ENCODE measurements at regions not wholly inside any gene's neighbourhood (a gene's known extent, or its start where the extent isn't known, plus 50 kb on each side); places are given as distances from the start of the nearest gene placed in this dataset.
A peak's percentile ranks its signal among the peaks of the same experiment; 100 is the strongest.
"Not testable (repeated sequence)": the region's sequence is repeated elsewhere in the genome, so short reads cannot be mapped to it uniquely, and the experiment has no call there.

DNA sequence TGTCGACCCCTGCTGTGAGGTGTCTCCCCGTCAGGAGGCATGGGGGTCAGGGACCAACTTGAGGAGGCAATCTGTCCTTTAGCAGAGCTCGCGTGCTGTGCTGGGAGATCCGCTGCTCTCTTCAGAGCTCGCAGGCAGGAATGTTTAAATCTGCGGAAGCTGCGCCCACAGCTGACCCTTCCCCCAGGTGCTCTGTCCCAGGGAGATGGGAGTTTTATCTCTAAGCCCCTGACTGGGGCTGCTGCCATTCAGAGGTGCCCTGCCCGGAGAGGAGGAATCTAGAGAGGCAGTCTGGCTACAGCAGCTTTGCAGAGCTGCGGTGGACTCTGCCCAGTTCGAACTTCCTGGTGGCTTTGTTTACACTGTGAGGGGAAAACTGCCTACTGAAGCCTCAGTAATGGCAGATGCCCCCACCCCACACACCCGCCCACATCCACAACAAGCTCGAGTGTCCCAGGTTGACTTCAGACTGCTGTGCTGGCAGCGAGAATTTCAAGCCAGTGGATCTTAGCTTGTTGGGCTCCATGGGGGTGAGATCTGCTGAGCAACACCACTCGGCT lies 133.1 kb downstream of the CENPC start:
- DNase-seq (ENCODE audit: low spot score): not testable (repeated sequence)

DNA sequence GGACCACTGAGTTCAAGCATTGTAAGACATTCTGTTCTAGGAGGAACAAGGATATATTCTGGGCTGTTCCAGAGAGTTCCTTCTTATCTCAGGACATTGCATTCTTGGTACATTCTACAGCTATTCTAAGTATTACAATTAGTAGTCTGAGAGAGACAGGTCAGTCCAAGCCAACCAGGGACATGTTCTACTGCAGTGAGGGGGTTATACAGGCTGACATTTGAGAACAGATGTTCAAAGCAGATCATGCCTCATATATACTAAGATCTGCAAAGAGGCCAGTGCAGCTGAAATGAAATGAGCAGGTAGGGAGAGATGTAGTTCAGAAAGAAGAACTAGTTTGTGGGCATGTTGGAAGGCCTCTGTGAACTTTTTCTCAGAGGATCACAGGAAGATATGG lies 142.0 kb downstream of the CENPC start:
- no peak for DNase-seq (ENCODE audit: low spot score)

DNA sequence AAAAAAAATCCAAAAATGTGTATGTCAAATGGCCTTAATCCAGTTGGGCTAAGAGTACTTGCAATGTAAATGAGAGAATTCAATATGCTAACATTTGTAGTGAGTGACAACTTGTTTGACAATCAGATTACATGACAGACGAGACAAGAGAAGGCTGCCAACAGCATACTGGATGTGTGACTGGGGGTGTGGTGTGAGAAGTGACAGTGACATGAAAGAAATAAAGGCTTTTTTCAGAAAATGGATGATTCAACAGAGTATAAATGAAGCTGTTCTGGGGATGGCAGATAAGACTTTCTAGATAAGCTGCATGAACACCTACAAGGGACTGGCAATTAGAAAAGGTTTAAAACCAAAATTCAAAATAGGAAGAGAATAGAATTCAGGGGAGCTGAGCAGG lies 143.4 kb downstream of the CENPC start:
- DNase-seq (ENCODE audit: low spot score): no peak

DNA sequence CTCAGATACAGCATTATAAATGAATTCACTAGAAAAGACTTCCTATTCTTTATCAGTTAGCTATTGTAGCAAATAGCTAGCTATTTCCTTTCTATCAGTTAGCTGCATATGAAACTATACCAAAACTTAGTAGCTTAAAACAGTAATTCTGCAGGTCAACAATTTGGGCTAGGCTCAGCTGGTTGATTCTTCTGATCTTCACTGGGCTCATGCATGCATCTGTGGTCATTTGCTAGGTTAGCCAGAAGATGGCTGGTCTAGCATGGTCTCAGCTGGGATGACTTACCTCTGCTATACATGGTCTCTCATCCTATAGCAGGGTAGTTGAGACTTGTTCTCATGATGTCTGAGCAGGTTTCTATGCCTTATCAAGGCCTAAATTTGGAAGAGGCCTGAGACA lies 147.4 kb downstream of the CENPC start:
- DNase-seq (ENCODE audit: low spot score): no peak

DNA sequence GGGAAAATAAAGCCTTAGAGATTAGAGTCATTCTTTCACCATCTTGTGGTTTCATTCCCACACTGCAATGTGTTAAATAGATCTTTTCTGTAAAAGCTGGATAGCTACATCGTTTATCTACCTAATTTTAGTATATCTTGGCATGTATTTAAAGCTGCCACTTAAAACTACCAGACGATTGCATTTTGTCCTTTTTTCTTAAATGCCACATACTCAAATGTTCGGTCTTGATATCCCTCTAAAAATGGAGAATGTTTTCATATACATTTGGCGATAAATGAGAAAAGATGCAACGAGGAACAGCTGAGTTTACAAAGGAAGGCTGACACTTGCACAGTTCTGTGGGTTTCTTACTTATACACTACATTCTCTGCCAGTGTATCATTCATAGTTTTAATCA lies 148.3 kb downstream of the CENPC start:
- DNase-seq (ENCODE audit: low spot score): no peak

GRCh38 chr4:67396008-67396407 lies 149.3 kb downstream of the CENPC start:
- DNase-seq (ENCODE audit: low spot score): no peak

DNA sequence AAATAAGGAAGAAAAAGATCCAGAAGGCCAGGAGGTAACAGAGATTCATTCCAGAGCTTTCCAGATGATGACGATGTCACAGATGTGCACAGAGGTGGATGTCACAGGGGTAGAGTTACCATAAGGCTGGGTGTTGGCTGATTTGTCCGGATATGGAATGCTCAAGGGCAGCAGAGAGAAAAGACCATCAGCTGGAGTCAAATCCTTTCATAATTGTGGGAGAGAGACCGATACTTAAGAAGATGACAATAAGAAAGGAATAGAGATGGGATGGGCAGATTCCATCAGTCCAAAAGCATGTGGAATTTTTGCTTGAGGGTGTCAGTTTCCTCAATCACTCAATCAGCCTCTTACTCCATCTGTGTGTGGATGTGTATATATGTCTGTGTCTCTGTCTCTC lies 150.4 kb downstream of the CENPC start:
- DNase-seq (ENCODE audit: low spot score): no peak

GRCh38 chr4:67393699-67394281 lies 151.5 kb downstream of the CENPC start:
- DNase-seq (ENCODE audit: low spot score): peak; percentile 28

DNA sequence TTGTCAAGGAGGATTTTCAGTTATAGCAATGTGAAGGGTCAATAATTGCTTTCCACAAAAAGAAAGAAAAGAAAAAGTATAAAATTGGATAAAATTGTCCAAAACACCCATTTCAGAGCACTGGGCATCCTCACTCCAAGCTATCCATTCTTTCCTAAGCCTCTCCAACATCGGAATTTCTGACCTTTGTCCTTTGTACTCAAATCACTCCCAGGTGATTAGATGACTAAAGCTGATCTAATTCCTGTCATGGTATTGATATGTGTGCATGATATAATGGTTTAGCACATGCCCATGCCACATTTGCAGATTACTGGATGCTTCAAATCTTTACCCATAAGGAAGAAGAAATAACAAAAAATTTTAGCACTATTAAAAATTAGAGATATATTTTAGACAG lies 152.3 kb downstream of the CENPC start:
- no peak for DNase-seq (ENCODE audit: low spot score)

DNA sequence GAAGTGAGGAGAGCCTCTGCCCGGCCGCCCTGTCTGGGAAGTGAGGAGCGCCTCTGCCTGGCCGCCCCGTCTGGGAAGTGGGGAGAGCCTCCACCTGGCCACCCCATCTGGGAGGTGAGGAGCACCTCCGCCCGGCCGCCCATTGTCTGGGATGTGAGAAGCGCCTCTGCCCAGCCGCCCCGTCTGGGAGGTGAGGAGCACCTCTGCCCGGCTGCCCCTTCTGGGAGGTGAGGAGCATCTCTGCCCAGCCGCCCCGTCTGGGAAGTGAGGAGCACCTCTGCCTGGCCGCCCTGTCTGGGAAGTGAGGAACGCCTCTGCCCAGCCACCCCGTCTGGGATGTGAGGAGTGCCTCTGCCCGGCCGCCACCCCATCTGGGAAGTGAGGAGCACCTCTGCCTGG lies 163.9 kb downstream of the CENPC start:
- not testable (repeated sequence) for DNase-seq (ENCODE audit: low spot score)

DNA sequence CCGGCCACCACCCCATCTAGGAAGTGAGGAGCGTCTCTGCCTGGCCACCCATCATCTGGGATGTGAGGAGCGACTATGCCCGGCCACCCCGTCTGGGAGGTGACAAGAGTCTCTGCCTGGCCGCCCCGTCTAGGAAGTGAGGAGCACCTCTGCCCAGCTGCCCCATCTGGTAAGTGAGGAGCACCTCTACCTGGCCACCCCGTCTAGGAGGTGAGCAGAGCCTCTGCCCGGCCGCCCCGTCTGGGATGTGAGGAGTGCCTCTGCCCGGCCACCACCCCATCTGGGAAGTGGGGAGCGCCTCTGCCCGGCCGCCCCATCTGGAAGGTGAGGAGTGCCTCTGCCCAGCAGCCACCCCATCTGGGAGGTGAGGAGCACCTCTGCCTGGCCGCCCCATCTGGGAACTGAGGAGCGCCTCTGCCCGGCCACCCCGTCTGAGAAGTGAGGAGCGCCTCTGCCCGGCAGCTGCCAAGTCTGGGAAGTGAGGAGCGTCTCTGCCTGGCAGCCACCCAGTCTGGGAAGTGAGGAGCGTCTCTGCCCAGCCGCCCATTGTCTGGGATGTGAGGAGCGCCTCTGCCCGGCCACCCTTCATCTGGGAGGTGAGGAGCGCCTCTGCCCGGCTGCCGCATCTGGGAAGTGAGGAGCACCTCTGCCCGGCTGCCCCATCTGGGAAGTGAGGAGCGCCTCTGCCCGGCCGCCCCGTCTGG lies 164.4 kb downstream of the CENPC start:
- not testable (repeated sequence) for DNase-seq (ENCODE audit: low spot score)

DNA sequence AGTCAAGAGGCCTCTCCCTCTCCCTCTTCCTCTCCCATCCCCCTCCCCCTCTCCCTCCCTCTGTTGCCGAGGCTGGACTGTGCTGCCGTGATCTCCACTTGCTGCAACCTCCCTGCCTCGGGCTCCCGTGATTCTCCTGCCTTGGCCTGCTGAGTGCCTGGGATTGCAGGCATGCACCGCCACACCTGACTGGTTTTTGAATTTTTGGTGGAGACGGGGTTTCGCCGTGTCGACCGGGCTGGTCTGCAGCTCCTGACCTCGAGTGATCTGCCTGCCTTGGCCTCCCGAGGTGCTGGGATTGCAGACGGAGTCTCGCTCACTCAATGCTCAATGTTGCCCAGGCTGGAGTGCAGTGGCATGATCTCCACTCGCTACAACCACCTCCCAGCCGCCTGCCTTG lies 165.1 kb downstream of the CENPC start:
- no peak for DNase-seq (ENCODE audit: low spot score)

DNA sequence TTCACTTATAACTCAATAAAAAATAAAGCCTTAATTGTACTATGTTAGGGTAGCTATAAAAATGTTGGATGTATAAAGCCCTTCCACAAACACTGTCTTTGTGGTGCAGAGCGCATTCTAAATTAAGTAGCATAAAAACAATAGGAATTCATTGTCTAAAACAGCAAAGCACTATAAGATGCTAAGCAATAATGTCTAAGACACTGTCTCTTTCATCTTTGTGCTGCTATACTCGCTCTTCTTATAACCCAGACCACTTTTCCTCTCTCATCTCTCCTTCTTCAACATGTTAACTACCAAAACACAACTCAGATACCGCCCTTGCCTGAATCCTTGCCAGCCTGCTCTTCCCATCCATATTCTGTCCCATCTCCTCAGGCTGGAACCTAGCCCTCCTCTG lies 170.0 kb downstream of the CENPC start:
- DNase-seq (ENCODE audit: low spot score): no peak

DNA sequence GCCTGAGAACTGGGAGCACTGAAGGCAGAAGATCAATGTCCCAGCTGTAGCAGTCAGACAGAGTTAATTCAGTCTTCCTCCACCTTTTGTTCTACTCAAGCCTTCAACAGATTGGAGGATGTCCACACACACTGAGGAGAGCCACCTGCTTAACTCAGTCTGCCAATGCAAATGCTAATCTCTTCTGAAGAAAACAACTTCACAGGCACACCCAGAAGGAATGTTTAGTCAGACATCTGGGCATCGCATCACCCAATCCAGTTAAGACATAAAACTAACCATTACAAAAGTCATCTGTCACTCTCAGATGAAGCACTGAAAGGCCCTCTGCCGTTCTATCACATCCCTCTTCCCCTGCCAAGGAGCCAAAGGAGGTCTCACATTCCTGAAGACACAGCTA lies 173.7 kb downstream of the CENPC start:
- DNase-seq (ENCODE audit: low spot score): no peak

DNA sequence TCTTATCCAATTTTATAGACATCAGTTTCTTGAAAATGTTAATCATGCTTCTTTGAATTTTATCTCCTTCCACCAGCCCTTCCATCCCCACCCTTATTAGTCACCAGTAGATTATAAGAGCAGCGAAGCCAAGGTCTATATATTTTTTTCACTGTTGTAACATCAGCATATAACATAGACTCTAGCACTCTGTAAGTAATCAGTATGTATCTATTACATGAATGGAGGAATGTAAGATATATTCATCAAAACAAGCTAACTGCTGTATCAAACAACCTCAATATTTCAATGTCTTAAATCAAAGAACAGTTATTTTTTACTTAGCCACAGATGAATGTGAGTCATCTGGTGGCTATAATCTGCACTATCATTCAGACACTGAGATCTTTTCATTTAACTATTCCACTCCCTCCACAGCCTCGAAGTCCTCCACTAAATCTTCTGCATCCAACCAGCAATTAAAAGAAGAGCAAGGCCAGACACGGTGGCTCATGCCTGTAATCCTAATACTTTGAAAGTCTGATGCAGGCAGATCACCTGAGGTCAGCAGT lies 178.9 kb downstream of the CENPC start:
- DNase-seq (ENCODE audit: low spot score): no peak

GRCh38 chr4:67365661-67366245 lies 179.6 kb downstream of the CENPC start:
- DNase-seq (ENCODE audit: low spot score): no peak

DNA sequence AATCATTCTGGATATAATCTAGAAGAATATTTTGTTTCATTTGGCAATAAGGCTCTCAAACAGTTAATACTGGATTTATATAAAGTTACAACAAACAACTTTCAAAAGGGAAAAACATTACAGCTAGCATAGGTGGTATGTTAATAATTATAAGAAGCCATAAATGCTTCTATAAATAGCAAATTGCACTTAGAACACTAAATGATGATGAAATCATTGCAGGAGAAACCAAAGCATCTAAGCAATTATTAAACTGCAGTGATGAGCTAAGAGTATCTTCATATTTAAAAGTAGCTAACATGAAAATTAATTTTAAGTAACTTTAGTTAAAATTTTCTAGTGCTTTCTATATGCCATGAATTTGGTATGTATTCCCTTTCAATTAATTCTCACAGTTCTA lies 189.5 kb downstream of the CENPC start:
- no peak for DNase-seq (ENCODE audit: low spot score)

DNA sequence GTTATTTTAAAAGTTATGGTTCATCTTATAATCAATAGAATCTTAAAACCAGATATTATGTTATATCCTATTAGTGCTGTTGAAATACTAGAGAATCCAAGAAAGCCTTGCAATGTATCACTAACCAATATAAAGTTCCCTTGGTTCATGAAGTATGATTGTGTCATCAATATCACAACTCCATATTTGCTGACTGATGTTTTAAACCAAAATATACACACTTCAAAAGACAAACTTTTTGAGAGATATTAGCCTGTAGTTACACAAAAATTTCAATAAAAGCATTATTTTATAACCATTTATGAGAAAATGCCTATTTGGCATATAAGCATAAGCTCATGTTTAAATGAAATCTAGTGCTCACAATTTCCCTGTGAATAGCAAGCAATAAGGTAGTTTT lies 198.6 kb downstream of the CENPC start:
- no peak for DNase-seq (ENCODE audit: low spot score)

- DNase-seq (ENCODE audit: low spot score): no peak
These were observed 200.5 kb downstream of the CENPC start for GRCh38 chr4:67344594-67345380.

DNA sequence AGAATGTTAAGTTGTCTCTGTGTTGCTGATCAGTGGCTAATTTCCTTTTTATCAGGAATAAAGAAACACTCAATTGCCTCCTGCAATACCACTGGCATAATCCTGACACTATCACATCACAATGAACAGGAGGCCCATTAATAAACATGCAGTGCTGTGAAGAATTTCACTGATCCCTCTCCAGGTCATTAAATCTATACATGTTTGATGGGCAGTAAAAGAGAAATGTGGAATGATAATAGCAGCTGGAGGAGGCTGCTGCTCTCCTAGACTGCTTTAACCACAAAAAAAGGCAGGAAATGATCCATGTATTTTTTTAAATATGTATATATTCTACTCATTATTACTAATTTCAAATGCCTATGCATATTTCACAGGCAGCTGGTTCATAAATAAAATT lies 202.1 kb downstream of the CENPC start:
- no peak for DNase-seq (ENCODE audit: low spot score)

- no peak for DNase-seq (ENCODE audit: low spot score)
These were observed 203.0 kb downstream of the CENPC start for GRCh38 chr4:67342291-67342690.

DNA sequence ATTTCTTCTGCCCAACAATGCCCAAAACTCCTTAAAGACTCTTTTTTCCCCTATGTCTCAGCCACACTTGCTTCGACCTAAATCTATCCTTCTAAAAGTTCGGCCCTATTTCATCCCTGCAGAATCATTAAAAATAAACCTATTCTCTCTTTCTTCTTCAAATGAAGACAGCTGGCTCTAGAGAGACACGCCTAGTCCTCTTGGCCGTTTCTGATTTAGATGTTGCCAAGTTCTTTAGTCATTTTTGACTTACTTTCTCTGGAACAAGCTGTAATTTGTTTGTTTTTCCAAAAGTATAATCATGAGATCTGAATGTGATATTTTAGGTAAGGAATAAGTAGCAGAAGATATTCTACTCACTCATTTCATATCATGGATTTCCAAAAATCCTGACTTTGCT lies 211.6 kb downstream of the CENPC start:
- DNase-seq (ENCODE audit: low spot score): no peak

Data from GM03348 (cell line).